ENCODE measurements at regions not wholly inside any gene's neighbourhood (a gene's known extent, or its start where the extent isn't known, plus 50 kb on each side); places are given as distances from the start of the nearest gene placed in this dataset.

GRCh38 chr11:29435421-29435820 is 581.4 kb downstream of the KCNA4 start:
- H3K27me3 ChIP-seq (replicated peaks; ENCODE audit: control insufficient read depth, insufficient read depth, low read length) = no peaks in the 10 kb centered on the region
- H3K36me3 ChIP-seq (ENCODE audit: control insufficient read depth, insufficient read depth, low read length) = no peaks in the 10 kb centered on the region
- no peak overlapping the region for H3K4me3 ChIP-seq (replicated peaks; ENCODE audit: low read depth, low read length)
- TF ChIP-seq CTCF (IDR thresholded peaks at IDR 0.05; ENCODE audit: insufficient read depth, low read length, poor library complexity, severe bottlenecking) = no peak
- no peak for DNase-seq (ENCODE audit: extremely low read depth, insufficient read length)

GRCh38 chr11:29432719-29433325 is 584.0 kb downstream of the KCNA4 start:
- no peaks in the 10 kb centered on the region for H3K36me3 ChIP-seq (ENCODE audit: control insufficient read depth, insufficient read depth, low read length)
- no peak overlapping the region for H3K4me3 ChIP-seq (replicated peaks; ENCODE audit: low read depth, low read length)
- peak; percentile 44 for TF ChIP-seq CTCF (IDR thresholded peaks at IDR 0.05; ENCODE audit: insufficient read depth, low read length, poor library complexity, severe bottlenecking)
- DNase-seq (ENCODE audit: extremely low read depth, insufficient read length) = no peak
- no peaks in the 10 kb centered on the region for H3K27me3 ChIP-seq (replicated peaks; ENCODE audit: control insufficient read depth, insufficient read depth, low read length)

- no peak overlapping the region for H3K4me3 ChIP-seq (replicated peaks; ENCODE audit: low read depth, low read length)
- TF ChIP-seq CTCF (IDR thresholded peaks at IDR 0.05; ENCODE audit: insufficient read depth, low read length, poor library complexity, severe bottlenecking) = no peak
- DNase-seq (ENCODE audit: extremely low read depth, insufficient read length) = no peak
- no peaks in the 10 kb centered on the region for H3K36me3 ChIP-seq (ENCODE audit: control insufficient read depth, insufficient read depth, low read length)
- no peaks in the 10 kb centered on the region for H3K27me3 ChIP-seq (replicated peaks; ENCODE audit: control insufficient read depth, insufficient read depth, low read length)
These were observed 611.5 kb downstream of the KCNA4 start for GRCh38 chr11:29405305-29405704.

GRCh38 chr11:29395555-29396072 is 621.2 kb downstream of the KCNA4 start:
- TF ChIP-seq CTCF (IDR thresholded peaks at IDR 0.05; ENCODE audit: insufficient read depth, low read length, poor library complexity, severe bottlenecking) = no peak
- Histone ChIP-seq H3K4me3 (replicated peaks; ENCODE audit: low read depth, low read length) (no peak overlapping the region), H3K27me3 (replicated peaks; ENCODE audit: control insufficient read depth, insufficient read depth, low read length) (no peaks in the 10 kb centered on the region), H3K36me3 (ENCODE audit: control insufficient read depth, insufficient read depth, low read length) (no peaks in the 10 kb centered on the region)
- no peak for DNase-seq (ENCODE audit: extremely low read depth, insufficient read length)

GRCh38 chr11:29389793-29390192 is 627.0 kb downstream of the KCNA4 start:
- Histone ChIP-seq H3K4me3 (replicated peaks; ENCODE audit: low read depth, low read length) (no peak overlapping the region), H3K36me3 (ENCODE audit: control insufficient read depth, insufficient read depth, low read length) (no peaks in the 10 kb centered on the region), H3K27me3 (replicated peaks; ENCODE audit: control insufficient read depth, insufficient read depth, low read length) (no peaks in the 10 kb centered on the region)
- no peak for DNase-seq (ENCODE audit: extremely low read depth, insufficient read length)
- TF ChIP-seq CTCF (IDR thresholded peaks at IDR 0.05; ENCODE audit: insufficient read depth, low read length, poor library complexity, severe bottlenecking) = no peak

- no peak for TF ChIP-seq CTCF (IDR thresholded peaks at IDR 0.05; ENCODE audit: insufficient read depth, low read length, poor library complexity, severe bottlenecking)
- no peaks in the 10 kb centered on the region for H3K27me3 ChIP-seq (replicated peaks; ENCODE audit: control insufficient read depth, insufficient read depth, low read length)
- no peak for DNase-seq (ENCODE audit: extremely low read depth, insufficient read length)
These were observed 643.1 kb downstream of the KCNA4 start for GRCh38 chr11:29373725-29374124.

More at GRCh38 chr11:29373725-29374124, 643.1 kb downstream of the KCNA4 start:
- no peaks in the 10 kb centered on the region for H3K36me3 ChIP-seq (ENCODE audit: control insufficient read depth, insufficient read depth, low read length)
- H3K4me3 ChIP-seq (replicated peaks; ENCODE audit: low read depth, low read length) = no peak overlapping the region
